HCT116 (cell line): ENCODE measurements at regions not wholly inside any gene's neighbourhood (a gene's known extent, or its start where the extent isn't known, plus 50 kb on each side); places are given as distances from the start of the nearest gene placed in this dataset.

Experiments
- ATAC-seq: fragments of 200-7000 bp; cut with Tn5 transposase; 2 replicates; pipeline ENCODE4 v1.9.1; 2020; ENCODE audit warnings: mild to moderate bottlenecking, moderate library complexity
- BruUV-seq: library from RNA; stranded (reverse); fragments of 400-500 nt; replicated peaks from 2 replicates; lab custom pipeline; 2021; lab: Mats Ljungman, UMichigan
- CTCF ChIA-PET: fragments of 300-600 bp; sonication (Branson Sonifier 250); formaldehyde crosslinking; loops from one replicate; lab custom pipeline; 2021; ENCODE audit warnings: antibody characterized with exemption; lab: Charles Lee
- POLR2A ChIA-PET: fragments of 300-600, 350-600 bp; sonication (Branson Sonifier 250); formaldehyde crosslinking; loops from one replicate; lab custom pipeline; 2021; ENCODE audit warnings: antibody characterized with exemption; lab: Charles Lee
- RAD21 ChIA-PET, 2 experiments: fragments of 300-600 bp; sonication (Branson Sonifier 250); formaldehyde crosslinking; loops; one replicate each; lab custom pipeline; 2023; ENCODE audit warnings: low total read pairs in 2 of 2; ENCODE audit not compliant: uncharacterized antibody in 2 of 2, unreplicated experiment in 2 of 2, low non-redundant PET in 1 of 2; lab: Charles Lee
- DNase-seq: peaks from one replicate; pipeline ENCODE4 v3.0.0-alpha.2; 2010; ENCODE audit warnings: low read depth, low spot score
- H2AFZ ChIP-seq: fragments of 200-600 bp; shearing (Covaris generic), sonication (generic); 2 replicates; pipeline ENCODE4 v1.6.1; 2017; ENCODE audit warnings: low read depth, mixed run types, mixed read lengths, antibody characterized with exemption, low read length; ENCODE audit not compliant: poor library complexity, severe bottlenecking
- H3K27ac ChIP-seq: 2 replicates; pipeline ENCODE4 v1.5.1; 2012; ENCODE audit warnings: low read depth, low read length
- H3K27me3 ChIP-seq: fragments of 200-600 bp; sonication (generic); 2 replicates; pipeline ENCODE4 v1.6.1; 2016; ENCODE audit warnings: mixed run types, low read length, mixed read lengths; ENCODE audit not compliant: insufficient read depth
- H3K36me3 ChIP-seq, 2 experiments: fragments of 200-500 bp in 1 of 2; fragments of 200-600 bp in 1 of 2; sonication (Bioruptor generic) in 1 of 2; sonication (generic) in 1 of 2; 2 replicates each; pipeline versions ENCODE4 v1.5.1 to v1.6.1; 2014 to 2016; ENCODE audit warnings: low read length in 2 of 2, inconsistent platforms in 1 of 2, mixed read lengths in 1 of 2, mixed run types in 1 of 2; ENCODE audit not compliant: insufficient read depth in 2 of 2, control insufficient read depth in 1 of 2
- H3K4me1 ChIP-seq, 2 experiments: fragments of 200-600 bp in 1 of 2; sonication (generic) in 1 of 2; 2 replicates each; pipeline versions ENCODE4 v1.5.1 to v1.6.1; 2012 to 2017; ENCODE audit warnings: low read length in 2 of 2, inconsistent platforms in 1 of 2, mild to moderate bottlenecking in 1 of 2, mixed read lengths in 1 of 2, mixed run types in 1 of 2, moderate library complexity in 1 of 2; ENCODE audit not compliant: insufficient read depth in 2 of 2, control insufficient read depth in 1 of 2
- H3K4me2 ChIP-seq: fragments of 200-600 bp; sonication (generic); 2 replicates; pipeline ENCODE4 v1.6.1; 2017; ENCODE audit warnings: mixed run types, low read length, mixed read lengths
- H3K4me3 ChIP-seq, 2 experiments: fragments of 200-600 bp in 1 of 2; sonication (generic) in 1 of 2; replicated peaks in 1 of 2; 2 replicates each; pipeline ENCODE4 v1.5.1; 2011 to 2016; ENCODE audit warnings: low read length in 2 of 2, control low read depth in 1 of 2, low read depth in 1 of 2, mild to moderate bottlenecking in 1 of 2, mixed read lengths in 1 of 2, mixed run types in 1 of 2
- H3K79me2 ChIP-seq: fragments of 200-600 bp; sonication (generic); 2 replicates; pipeline ENCODE4 v1.6.1; 2017; ENCODE audit warnings: mild to moderate bottlenecking, mixed run types, low read length, moderate library complexity, mixed read lengths; ENCODE audit not compliant: insufficient read depth
- H3K9ac ChIP-seq: fragments of 200-600 bp; sonication (generic); 2 replicates; pipeline ENCODE4 v1.6.1; 2016; ENCODE audit warnings: low read length, mixed read lengths
- H3K9me2 ChIP-seq: fragments of 200-600 bp; sonication (generic), shearing (Covaris generic); 2 replicates; pipeline ENCODE4 v1.6.1; 2017; ENCODE audit warnings: mixed run types, mild to moderate bottlenecking, moderate library complexity; ENCODE audit not compliant: insufficient read depth
- H3K9me3 ChIP-seq, 2 experiments: fragments of 200-500 bp in 1 of 2; fragments of 200-600 bp in 1 of 2; sonication (Bioruptor generic) in 1 of 2; sonication (generic) in 1 of 2; 2 replicates each; pipeline ENCODE4 v1.6.1; 2014 to 2017; ENCODE audit warnings: low read length in 2 of 2, mixed read lengths in 2 of 2, inconsistent platforms in 1 of 2, low read depth in 1 of 2, mild to moderate bottlenecking in 1 of 2, mixed run types in 1 of 2, moderate library complexity in 1 of 2; ENCODE audit not compliant: control insufficient read depth in 1 of 2, insufficient read depth in 1 of 2
- H4K20me1 ChIP-seq: fragments of 200-600 bp; sonication (generic), shearing (Covaris generic); 2 replicates; pipeline ENCODE4 v1.6.1; 2017; ENCODE audit warnings: mixed run types, mild to moderate bottlenecking, moderate library complexity; ENCODE audit not compliant: insufficient read depth
- CEBPB ChIP-seq: IDR thresholded peaks from 2 replicates; pipeline ENCODE4 v1.6.1; 2012; ENCODE audit warnings: low read depth
- EGR1 ChIP-seq: IDR thresholded peaks from 2 replicates; pipeline ENCODE4 v1.6.1; 2012; ENCODE audit warnings: low read depth
- ELF1 ChIP-seq: IDR thresholded peaks from 2 replicates; pipeline ENCODE4 v1.6.1; 2012; ENCODE audit warnings: low read depth, borderline replicate concordance
- EZH2 ChIP-seq: fragments of 200-600 bp; sonication (generic); IDR thresholded peaks from 2 replicates; pipeline ENCODE4 v1.6.1; 2017; ENCODE audit warnings: antibody characterized with exemption, mixed run types
- FOSL1 ChIP-seq: IDR thresholded peaks from 2 replicates; pipeline ENCODE4 v1.6.1; 2012; ENCODE audit warnings: low read depth
- POLR2A ChIP-seq: IDR thresholded peaks from 2 replicates; pipeline ENCODE4 v1.7.0; 2011; ENCODE audit warnings: borderline replicate concordance; ENCODE audit not compliant: insufficient read depth, insufficient read length; ENCODE audit errors: extremely low read depth
- POLR2AphosphoS5 ChIP-seq: IDR thresholded peaks from 2 replicates; pipeline ENCODE4 v1.6.1; 2011; ENCODE audit warnings: mild to moderate bottlenecking, low read depth, low read length, moderate library complexity
- RAD21 ChIP-seq: IDR thresholded peaks from 2 replicates; pipeline ENCODE4 v1.6.1; 2012; ENCODE audit warnings: low read depth, mild to moderate bottlenecking
- SIN3A ChIP-seq: IDR thresholded peaks from 2 replicates; pipeline ENCODE4 v1.6.1; 2012; ENCODE audit warnings: low read depth
- SP1 ChIP-seq: IDR thresholded peaks from 2 replicates; pipeline ENCODE4 v1.6.1; 2012; ENCODE audit warnings: low read depth
- SRF ChIP-seq: IDR thresholded peaks from 2 replicates; pipeline ENCODE4 v1.6.1; 2012; ENCODE audit warnings: low read depth
- TCF7L2 ChIP-seq: IDR thresholded peaks from 2 replicates; pipeline ENCODE4 v1.7.0; 2011; ENCODE audit warnings: borderline replicate concordance, inconsistent platforms; ENCODE audit not compliant: insufficient read depth, insufficient read length; ENCODE audit errors: extremely low read depth
- intact Hi-C: fragments of 100-400 bp; cut with micrococcal nuclease; formaldehyde crosslinking; loops from 2 replicates; pipeline ENCODE4 v1.10.0; 2022
- TF ChIP-seq, protein P1 (sequence below): IDR thresholded peaks from 2 replicates; pipeline ENCODE4 v1.6.1; 2012
- TF ChIP-seq, protein P2 (sequence below), 3 experiments: fragments of 200-600 bp in 1 of 3; sonication (generic) in 1 of 3; IDR thresholded peaks in 2 of 3; conservative IDR thresholded peaks in 1 of 3; 2 replicates each; pipeline ENCODE4 v1.5.1; 2012 to 2017; ENCODE audit warnings: low read depth in 2 of 3, low read length in 2 of 3, antibody characterized with exemption in 1 of 3, borderline replicate concordance in 1 of 3, control low read depth in 1 of 3, mild to moderate bottlenecking in 1 of 3, mixed read lengths in 1 of 3, mixed run types in 1 of 3, moderate library complexity in 1 of 3; ENCODE audit not compliant: insufficient read depth in 1 of 3
- TF ChIP-seq, protein P3 (sequence below): IDR thresholded peaks from 2 replicates; pipeline ENCODE4 v1.6.1; 2011; ENCODE audit warnings: mild to moderate bottlenecking, low read length, moderate library complexity; ENCODE audit not compliant: insufficient replicate concordance; ENCODE audit errors: extremely low read depth
- TF ChIP-seq, protein P4 (sequence below): IDR thresholded peaks from 2 replicates; pipeline ENCODE4 v1.6.1; 2012; ENCODE audit warnings: low read depth

DNA sequence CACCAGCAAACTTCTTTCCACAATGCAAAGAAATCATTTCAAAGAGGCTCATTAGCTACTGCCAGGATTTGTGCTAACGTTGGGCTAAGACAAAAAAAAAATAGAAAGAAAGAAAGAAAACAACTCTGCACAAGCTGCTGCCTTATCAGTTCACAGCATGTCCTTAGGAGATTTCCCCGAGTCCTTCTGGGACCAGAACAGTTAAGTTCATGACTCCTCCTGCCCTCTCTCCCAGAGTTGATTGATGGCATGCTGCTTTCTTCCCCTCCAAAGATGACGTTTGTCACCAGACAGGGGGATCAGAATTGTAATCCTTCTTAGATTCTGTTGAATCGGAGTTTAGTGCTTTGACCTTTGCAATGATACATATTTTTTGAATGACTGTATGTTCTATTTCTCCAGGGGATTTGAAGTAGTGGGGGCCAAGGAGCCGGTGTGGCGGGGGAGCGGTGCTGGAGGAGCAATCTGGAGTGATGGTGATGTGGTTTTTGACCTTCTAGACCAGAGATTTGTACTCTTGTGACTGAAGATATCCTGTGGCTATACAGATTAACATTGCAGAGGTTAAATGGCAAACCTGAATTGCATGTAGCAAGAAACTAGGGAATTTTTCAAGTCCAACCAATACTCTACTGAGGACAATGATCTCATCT is 409.2 kb upstream of the TMPO start:
- Histone ChIP-seq H3K36me3 (no peaks in the 10 kb centered on the region), H3K9ac (no peak overlapping the region), H3K9me2 (no peaks in the 10 kb centered on the region), H4K20me1 (no peaks in the 10 kb centered on the region), H3K27me3 (peaks cover 16% of the 10 kb centered on the region), H3K27ac (no peak overlapping the region)
- ChIA-PET POLR2A (no interaction called here), CTCF (no interaction called here)
- BruUV-seq, result no TSS peak
- ATAC-seq (no peak), DNase-seq (no peak)
- intact Hi-C loops, result no loop called here
- TF ChIP-seq SP1 (no peak), SIN3A (no peak), EZH2 (no peak), EGR1 (no peak), TCF7L2 (no peak), CEBPB (no peak), POLR2AphosphoS5 (no peak), SRF (no peak), FOSL1 (no peak), RAD21 (no peak), POLR2A (no peak), ELF1 (no peak)
- TF ChIP-seq, protein P1, sequence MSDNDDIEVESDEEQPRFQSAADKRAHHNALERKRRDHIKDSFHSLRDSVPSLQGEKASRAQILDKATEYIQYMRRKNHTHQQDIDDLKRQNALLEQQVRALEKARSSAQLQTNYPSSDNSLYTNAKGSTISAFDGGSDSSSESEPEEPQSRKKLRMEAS, result no peak
- TF ChIP-seq, protein P2, sequence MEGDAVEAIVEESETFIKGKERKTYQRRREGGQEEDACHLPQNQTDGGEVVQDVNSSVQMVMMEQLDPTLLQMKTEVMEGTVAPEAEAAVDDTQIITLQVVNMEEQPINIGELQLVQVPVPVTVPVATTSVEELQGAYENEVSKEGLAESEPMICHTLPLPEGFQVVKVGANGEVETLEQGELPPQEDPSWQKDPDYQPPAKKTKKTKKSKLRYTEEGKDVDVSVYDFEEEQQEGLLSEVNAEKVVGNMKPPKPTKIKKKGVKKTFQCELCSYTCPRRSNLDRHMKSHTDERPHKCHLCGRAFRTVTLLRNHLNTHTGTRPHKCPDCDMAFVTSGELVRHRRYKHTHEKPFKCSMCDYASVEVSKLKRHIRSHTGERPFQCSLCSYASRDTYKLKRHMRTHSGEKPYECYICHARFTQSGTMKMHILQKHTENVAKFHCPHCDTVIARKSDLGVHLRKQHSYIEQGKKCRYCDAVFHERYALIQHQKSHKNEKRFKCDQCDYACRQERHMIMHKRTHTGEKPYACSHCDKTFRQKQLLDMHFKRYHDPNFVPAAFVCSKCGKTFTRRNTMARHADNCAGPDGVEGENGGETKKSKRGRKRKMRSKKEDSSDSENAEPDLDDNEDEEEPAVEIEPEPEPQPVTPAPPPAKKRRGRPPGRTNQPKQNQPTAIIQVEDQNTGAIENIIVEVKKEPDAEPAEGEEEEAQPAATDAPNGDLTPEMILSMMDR (IDR thresholded peaks at IDR 0.05 in 2 of 3, conservative IDR thresholded peaks at IDR 0.05 in 1 of 3; ENCODE audit: borderline replicate concordance in 1 of 3, insufficient read depth in 1 of 3, low read depth in 2 of 3, low read length in 2 of 3), result no peak
- TF ChIP-seq, protein P3, sequence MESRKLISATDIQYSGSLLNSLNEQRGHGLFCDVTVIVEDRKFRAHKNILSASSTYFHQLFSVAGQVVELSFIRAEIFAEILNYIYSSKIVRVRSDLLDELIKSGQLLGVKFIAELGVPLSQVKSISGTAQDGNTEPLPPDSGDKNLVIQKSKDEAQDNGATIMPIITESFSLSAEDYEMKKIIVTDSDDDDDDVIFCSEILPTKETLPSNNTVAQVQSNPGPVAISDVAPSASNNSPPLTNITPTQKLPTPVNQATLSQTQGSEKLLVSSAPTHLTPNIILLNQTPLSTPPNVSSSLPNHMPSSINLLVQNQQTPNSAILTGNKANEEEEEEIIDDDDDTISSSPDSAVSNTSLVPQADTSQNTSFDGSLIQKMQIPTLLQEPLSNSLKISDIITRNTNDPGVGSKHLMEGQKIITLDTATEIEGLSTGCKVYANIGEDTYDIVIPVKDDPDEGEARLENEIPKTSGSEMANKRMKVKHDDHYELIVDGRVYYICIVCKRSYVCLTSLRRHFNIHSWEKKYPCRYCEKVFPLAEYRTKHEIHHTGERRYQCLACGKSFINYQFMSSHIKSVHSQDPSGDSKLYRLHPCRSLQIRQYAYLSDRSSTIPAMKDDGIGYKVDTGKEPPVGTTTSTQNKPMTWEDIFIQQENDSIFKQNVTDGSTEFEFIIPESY, result no peak
- TF ChIP-seq, protein P4, sequence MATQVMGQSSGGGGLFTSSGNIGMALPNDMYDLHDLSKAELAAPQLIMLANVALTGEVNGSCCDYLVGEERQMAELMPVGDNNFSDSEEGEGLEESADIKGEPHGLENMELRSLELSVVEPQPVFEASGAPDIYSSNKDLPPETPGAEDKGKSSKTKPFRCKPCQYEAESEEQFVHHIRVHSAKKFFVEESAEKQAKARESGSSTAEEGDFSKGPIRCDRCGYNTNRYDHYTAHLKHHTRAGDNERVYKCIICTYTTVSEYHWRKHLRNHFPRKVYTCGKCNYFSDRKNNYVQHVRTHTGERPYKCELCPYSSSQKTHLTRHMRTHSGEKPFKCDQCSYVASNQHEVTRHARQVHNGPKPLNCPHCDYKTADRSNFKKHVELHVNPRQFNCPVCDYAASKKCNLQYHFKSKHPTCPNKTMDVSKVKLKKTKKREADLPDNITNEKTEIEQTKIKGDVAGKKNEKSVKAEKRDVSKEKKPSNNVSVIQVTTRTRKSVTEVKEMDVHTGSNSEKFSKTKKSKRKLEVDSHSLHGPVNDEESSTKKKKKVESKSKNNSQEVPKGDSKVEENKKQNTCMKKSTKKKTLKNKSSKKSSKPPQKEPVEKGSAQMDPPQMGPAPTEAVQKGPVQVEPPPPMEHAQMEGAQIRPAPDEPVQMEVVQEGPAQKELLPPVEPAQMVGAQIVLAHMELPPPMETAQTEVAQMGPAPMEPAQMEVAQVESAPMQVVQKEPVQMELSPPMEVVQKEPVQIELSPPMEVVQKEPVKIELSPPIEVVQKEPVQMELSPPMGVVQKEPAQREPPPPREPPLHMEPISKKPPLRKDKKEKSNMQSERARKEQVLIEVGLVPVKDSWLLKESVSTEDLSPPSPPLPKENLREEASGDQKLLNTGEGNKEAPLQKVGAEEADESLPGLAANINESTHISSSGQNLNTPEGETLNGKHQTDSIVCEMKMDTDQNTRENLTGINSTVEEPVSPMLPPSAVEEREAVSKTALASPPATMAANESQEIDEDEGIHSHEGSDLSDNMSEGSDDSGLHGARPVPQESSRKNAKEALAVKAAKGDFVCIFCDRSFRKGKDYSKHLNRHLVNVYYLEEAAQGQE, result no peak
- TF ChIP-seq, all 23 proteins: peak for 0
- Histone ChIP-seq H3K79me2 (no peaks in the 10 kb centered on the region), H3K4me2 (no peak overlapping the region), H3K4me3 (no peak overlapping the region), H2AFZ (no peak overlapping the region), H3K9me3 (no peaks in the 10 kb centered on the region), H3K4me1 (no peaks in the 10 kb centered on the region)
- RAD21 ChIA-PET, result no interaction called here
